ENCODE measurements at regions not wholly inside any gene's neighbourhood (a gene's known extent, or its start where the extent isn't known, plus 50 kb on each side); places are given as distances from the start of the nearest gene placed in this dataset.

DNA sequence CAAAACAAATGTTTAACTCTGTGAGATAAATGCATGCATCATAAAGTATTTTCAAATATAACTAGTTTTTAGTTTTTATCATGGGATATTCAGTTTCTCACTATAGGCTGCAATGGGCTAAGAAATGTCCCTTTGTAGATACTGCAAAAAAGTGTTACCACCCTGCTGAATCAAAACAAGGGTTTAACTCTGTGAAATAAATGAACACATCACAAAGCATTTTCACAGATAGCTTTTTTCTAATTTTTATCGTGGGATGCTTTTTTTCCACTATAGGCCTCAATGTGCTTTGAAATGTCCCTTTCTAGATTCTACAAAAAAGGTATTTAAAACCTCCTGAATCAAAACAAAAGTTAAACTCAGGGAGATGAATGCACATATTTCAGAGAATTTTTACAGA is 541.1 kb downstream of the KCNJ18 start:
- peaks cover 43% of the 10 kb centered on the region; the same call in 2 of the 3 replicates for H3K36me3 Mint-ChIP-seq (ENCODE audit: low read depth)
- ATAC-seq, result no peak
- no peak overlapping the region for H3K4me3 ChIP-seq

More for the DNA sequence above, 541.1 kb downstream of the KCNJ18 start:
- H2AFZ ChIP-seq, result no peak overlapping the region
- peaks cover 89% of the 10 kb centered on the region for H3K9me3 Mint-ChIP-seq
- no peak overlapping the region for H3K4me2 ChIP-seq
- H3K27ac Mint-ChIP-seq, result no peak overlapping the region
- no peaks in the 10 kb centered on the region for H3K4me1 ChIP-seq (ENCODE audit: insufficient read depth)
- no peaks in the 10 kb centered on the region for H3K27me3 ChIP-seq (ENCODE audit: insufficient read depth)
- H3K27me3 Mint-ChIP-seq (ENCODE audit: insufficient read depth, low read depth, poor library complexity), result peaks cover 2% of the 10 kb centered on the region
- no peak overlapping the region for H3K27ac ChIP-seq (ENCODE audit: low read depth)
- no peak for DNase-seq (ENCODE audit: low spot score)
- no peaks in the 10 kb centered on the region for H3K79me2 ChIP-seq (replicated peaks; ENCODE audit: insufficient read depth)
- no peaks in the 10 kb centered on the region for H3F3A ChIP-seq (replicated peaks; ENCODE audit: low read depth)
- H3K36me3 ChIP-seq (ENCODE audit: insufficient read depth), result peaks cover 46% of the 10 kb centered on the region
- no peaks in the 10 kb centered on the region for H4K20me1 ChIP-seq (replicated peaks; ENCODE audit: insufficient read depth)
- H3K4me1 Mint-ChIP-seq, result no peaks in the 10 kb centered on the region
- TF ChIP-seq STAT1 (IDR thresholded peaks at IDR 0.05; ENCODE audit: unreplicated experiment), result no peak
- TF ChIP-seq JUNB (IDR thresholded peaks at IDR 0.05; ENCODE audit: unreplicated experiment), result no peak
- TF ChIP-seq, protein P1, sequence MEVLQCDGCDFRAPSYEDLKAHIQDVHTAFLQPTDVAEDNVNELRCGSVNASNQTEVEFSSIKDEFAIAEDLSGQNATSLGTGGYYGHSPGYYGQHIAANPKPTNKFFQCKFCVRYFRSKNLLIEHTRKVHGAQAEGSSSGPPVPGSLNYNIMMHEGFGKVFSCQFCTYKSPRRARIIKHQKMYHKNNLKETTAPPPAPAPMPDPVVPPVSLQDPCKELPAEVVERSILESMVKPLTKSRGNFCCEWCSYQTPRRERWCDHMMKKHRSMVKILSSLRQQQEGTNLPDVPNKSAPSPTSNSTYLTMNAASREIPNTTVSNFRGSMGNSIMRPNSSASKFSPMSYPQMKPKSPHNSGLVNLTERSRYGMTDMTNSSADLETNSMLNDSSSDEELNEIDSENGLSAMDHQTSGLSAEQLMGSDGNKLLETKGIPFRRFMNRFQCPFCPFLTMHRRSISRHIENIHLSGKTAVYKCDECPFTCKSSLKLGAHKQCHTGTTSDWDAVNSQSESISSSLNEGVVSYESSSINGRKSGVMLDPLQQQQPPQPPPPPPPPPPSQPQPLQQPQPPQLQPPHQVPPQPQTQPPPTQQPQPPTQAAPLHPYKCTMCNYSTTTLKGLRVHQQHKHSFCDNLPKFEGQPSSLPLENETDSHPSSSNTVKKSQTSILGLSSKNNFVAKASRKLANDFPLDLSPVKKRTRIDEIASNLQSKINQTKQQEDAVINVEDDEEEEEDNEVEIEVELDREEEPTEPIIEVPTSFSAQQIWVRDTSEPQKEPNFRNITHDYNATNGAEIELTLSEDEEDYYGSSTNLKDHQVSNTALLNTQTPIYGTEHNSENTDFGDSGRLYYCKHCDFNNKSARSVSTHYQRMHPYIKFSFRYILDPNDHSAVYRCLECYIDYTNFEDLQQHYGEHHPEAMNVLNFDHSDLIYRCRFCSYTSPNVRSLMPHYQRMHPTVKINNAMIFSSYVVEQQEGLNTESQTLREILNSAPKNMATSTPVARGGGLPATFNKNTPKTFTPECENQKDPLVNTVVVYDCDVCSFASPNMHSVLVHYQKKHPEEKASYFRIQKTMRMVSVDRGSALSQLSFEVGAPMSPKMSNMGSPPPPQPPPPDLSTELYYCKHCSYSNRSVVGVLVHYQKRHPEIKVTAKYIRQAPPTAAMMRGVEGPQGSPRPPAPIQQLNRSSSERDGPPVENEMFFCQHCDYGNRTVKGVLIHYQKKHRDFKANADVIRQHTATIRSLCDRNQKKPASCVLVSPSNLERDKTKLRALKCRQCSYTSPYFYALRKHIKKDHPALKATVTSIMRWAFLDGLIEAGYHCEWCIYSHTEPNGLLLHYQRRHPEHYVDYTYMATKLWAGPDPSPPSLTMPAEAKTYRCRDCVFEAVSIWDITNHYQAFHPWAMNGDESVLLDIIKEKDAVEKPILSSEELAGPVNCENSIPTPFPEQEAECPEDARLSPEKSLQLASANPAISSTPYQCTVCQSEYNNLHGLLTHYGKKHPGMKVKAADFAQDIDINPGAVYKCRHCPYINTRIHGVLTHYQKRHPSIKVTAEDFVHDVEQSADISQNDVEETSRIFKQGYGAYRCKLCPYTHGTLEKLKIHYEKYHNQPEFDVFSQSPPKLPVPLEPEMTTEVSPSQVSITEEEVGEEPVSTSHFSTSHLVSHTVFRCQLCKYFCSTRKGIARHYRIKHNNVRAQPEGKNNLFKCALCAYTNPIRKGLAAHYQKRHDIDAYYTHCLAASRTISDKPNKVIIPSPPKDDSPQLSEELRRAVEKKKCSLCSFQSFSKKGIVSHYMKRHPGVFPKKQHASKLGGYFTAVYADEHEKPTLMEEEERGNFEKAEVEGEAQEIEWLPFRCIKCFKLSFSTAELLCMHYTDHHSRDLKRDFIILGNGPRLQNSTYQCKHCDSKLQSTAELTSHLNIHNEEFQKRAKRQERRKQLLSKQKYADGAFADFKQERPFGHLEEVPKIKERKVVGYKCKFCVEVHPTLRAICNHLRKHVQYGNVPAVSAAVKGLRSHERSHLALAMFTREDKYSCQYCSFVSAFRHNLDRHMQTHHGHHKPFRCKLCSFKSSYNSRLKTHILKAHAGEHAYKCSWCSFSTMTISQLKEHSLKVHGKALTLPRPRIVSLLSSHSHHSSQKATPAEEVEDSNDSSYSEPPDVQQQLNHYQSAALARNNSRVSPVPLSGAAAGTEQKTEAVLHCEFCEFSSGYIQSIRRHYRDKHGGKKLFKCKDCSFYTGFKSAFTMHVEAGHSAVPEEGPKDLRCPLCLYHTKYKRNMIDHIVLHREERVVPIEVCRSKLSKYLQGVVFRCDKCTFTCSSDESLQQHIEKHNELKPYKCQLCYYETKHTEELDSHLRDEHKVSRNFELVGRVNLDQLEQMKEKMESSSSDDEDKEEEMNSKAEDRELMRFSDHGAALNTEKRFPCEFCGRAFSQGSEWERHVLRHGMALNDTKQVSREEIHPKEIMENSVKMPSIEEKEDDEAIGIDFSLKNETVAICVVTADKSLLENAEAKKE (CRISPR knock-in tag; IDR thresholded peaks at IDR 0.05), result no peak
- TF ChIP-seq POLR2AphosphoS5 (IDR thresholded peaks at IDR 0.05; ENCODE audit: low read depth), result no peak
- TF ChIP-seq ZNF331 (CRISPR knock-in tag; IDR thresholded peaks at IDR 0.05; ENCODE audit: low read depth), result no peak
- TF ChIP-seq, protein P2, sequence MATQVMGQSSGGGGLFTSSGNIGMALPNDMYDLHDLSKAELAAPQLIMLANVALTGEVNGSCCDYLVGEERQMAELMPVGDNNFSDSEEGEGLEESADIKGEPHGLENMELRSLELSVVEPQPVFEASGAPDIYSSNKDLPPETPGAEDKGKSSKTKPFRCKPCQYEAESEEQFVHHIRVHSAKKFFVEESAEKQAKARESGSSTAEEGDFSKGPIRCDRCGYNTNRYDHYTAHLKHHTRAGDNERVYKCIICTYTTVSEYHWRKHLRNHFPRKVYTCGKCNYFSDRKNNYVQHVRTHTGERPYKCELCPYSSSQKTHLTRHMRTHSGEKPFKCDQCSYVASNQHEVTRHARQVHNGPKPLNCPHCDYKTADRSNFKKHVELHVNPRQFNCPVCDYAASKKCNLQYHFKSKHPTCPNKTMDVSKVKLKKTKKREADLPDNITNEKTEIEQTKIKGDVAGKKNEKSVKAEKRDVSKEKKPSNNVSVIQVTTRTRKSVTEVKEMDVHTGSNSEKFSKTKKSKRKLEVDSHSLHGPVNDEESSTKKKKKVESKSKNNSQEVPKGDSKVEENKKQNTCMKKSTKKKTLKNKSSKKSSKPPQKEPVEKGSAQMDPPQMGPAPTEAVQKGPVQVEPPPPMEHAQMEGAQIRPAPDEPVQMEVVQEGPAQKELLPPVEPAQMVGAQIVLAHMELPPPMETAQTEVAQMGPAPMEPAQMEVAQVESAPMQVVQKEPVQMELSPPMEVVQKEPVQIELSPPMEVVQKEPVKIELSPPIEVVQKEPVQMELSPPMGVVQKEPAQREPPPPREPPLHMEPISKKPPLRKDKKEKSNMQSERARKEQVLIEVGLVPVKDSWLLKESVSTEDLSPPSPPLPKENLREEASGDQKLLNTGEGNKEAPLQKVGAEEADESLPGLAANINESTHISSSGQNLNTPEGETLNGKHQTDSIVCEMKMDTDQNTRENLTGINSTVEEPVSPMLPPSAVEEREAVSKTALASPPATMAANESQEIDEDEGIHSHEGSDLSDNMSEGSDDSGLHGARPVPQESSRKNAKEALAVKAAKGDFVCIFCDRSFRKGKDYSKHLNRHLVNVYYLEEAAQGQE (IDR thresholded peaks at IDR 0.05; ENCODE audit: unreplicated experiment), result no peak
- TF ChIP-seq, protein P3, sequence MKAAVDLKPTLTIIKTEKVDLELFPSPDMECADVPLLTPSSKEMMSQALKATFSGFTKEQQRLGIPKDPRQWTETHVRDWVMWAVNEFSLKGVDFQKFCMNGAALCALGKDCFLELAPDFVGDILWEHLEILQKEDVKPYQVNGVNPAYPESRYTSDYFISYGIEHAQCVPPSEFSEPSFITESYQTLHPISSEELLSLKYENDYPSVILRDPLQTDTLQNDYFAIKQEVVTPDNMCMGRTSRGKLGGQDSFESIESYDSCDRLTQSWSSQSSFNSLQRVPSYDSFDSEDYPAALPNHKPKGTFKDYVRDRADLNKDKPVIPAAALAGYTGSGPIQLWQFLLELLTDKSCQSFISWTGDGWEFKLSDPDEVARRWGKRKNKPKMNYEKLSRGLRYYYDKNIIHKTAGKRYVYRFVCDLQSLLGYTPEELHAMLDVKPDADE (IDR thresholded peaks at IDR 0.05), result no peak
- no peak overlapping the region for H3K4me3 Mint-ChIP-seq
- no peaks in the 10 kb centered on the region for H3K9me2 ChIP-seq (ENCODE audit: insufficient read depth)
